GM19025 (cell line): ENCODE measurements at regions not wholly inside any gene's neighbourhood (a gene's known extent, or its start where the extent isn't known, plus 50 kb on each side); places are given as distances from the start of the nearest gene placed in this dataset.
"Not testable (repeated sequence)": the region's sequence is repeated elsewhere in the genome, so short reads cannot be mapped to it uniquely, and the experiment has no call there.

Source experiments
- ATAC-seq: cut with Tn5 transposase; IDR thresholded peaks from one replicate; pipeline ENCODE4 v1.9.1; 2021; ENCODE audit warnings: mild to moderate bottlenecking, low read depth, moderate library complexity; ENCODE audit not compliant: unreplicated experiment

DNA sequence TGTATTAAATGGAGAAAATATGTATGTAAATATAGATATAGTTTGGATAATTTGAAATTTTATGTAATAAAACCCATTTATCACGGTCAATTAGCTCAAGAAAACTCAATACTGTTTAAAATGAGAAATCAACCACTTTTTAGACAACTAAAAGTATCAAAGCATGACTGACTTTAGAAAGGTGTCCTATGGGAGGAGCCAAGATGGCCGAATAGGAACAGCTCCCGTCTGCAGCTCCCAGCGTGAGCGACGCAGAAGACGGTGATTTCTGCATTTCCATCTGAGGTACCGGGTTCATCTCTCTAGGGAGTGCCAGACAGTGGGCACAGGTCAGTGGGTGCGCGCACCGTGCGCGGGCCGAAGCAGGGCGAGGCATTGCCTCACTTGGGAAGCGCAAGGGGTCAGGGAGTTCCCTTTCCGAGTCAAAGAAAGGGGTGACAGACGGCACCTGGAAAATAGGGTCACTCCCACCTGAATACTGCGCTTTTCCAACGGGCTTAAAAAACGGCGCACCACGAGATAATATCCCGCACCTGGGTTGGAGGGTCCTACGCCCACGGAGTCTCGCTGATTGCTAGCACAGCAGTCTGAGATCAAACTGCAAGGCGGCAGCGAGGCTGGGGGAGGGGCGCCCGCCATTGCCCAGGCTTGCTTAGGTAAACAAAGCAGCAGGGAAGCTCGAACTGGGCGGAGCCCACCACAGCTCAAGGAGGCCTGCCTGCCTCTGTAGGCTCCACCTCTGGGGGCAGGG lies 182.8 kb upstream of the NECTIN3 start:
- ATAC-seq = not testable (repeated sequence)

DNA sequence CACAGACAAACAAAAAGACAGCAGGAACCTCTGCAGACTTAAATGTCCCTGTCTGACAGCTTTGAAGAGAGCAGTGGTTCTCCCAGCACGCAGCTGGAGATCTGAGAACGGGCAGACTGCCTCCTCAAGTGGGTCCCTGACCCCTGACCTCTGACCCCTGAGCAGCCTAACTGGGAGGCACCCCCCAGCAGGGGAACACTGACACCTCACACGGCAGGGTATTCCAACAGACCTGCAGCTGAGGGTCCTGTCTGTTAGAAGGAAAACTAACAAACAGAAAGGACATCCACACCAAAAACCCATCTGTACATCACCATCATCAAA lies 182.3 kb upstream of the NECTIN3 start:
- not testable (repeated sequence) for ATAC-seq

DNA sequence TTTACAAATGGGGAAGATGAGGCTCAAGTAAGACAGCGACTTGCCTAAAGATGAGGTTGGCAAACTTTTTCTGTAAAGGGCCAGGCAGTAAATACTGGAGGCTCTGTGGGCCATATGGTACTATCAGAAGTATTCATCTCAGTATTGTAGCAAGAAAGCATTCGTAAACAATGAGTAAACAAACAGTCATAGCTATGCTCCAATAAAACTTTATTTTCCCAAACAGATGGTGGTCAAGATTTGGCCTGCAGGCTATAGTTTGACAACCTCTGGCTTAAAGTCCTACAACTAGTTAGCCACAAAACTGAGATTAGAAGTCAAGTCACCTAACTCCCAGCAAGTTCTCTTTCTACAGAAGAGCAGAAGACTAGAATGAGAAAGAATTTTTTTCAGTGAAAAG lies 177.0 kb upstream of the NECTIN3 start:
- ATAC-seq = no peak

DNA sequence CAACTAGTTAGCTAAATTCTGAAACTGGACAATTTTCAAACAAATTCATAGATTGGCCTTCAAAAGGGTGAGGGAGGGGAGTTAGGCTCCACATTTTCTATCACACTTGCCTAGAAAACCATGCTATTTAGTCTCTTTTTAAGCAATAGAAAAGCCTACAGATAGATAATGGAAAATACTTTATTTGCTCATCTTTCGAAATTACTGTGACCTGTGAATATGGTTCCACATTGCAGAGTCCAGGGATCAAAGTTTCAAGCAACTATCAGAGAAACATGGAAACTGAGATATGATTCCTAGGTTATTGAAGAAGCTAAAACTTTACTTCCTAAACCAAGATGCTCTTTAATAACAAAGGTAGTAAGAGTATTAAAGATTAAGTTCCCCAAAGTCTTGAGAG lies 176.6 kb upstream of the NECTIN3 start:
- ATAC-seq = no peak

DNA sequence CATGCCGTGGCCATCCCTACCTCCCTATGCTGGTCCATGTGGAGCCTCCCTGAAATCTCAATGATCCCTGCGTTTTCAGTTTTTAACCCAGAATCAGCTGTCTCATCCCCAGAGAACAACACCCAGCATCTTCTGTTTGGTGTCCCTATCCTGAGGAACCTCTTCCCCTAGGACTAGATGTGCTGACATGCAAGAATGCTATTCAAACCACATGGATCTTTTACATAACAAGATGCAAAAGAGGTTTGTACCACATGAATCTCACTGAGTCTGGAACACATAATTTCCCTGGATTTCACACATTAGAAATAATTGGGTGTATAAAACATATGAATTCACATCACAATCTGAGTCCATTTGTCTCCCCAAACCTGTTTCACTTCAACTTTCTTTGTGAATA lies 174.6 kb upstream of the NECTIN3 start:
- no peak for ATAC-seq

DNA sequence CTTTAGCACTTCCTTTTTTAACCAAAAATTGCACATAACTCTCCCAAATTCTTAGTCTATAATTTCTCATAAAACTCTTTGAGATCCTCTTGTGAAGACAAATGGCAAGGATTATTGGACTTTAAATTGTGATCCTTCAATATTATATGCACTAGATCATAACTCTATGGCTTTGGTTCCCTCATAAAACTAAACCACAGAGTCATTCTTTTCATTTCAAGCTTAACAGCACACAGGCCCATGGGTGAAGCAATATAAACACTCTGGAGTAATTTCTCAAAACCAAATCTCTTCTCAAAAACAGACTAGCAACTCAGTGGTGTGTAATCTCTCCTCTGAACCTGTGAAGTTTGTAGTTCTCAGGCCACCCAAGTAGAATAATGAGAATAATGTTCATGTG lies 171.0 kb upstream of the NECTIN3 start:
- ATAC-seq = no peak

DNA sequence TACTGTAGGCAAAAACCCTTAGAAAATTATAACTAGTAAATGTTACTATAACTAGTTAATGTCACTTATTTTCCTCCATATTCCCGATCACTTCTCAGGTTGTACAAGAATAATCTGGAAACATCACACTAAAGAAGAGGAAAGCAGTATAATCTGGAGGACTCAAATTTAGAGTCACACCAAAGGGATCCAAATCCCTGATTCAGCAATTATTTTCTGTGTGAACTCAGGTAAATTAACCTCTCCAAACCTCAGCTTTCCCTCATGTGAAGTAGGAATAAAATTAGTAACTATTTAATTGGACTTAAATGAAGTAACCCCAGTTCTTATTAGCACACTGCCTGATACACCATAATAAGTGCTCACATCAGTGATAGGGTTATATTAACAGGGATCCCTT lies 170.1 kb upstream of the NECTIN3 start:
- no peak for ATAC-seq

DNA sequence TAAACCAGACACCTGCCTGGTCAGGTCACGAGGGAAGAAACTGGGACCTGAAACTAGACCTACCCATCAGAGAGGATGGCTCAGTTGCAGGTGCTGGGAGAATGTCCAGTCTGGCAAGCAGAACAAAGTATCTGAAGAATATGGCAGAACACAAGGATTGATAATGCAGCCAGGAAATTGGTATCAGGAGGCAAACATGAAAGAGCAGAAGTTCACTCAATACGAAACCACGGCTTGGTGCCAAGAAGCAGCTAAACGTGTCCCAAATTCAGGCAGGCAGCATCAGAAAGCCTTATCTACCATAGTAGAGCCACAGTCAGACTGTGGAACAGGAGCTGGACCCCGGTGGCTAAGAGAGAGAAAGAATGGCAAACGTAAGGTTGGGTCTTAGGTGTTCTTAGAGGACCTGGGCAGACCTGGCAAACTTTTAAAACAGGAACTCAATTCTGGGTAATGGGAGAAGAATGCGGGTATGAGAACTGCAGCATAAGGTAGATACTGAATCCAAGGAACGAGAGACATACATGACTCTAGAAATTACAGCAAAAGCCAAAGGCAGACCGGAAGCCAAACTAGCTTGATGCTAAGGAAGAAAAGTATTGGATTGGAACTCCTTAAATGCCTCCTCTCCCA lies 169.0 kb upstream of the NECTIN3 start:
- no peak for ATAC-seq

DNA sequence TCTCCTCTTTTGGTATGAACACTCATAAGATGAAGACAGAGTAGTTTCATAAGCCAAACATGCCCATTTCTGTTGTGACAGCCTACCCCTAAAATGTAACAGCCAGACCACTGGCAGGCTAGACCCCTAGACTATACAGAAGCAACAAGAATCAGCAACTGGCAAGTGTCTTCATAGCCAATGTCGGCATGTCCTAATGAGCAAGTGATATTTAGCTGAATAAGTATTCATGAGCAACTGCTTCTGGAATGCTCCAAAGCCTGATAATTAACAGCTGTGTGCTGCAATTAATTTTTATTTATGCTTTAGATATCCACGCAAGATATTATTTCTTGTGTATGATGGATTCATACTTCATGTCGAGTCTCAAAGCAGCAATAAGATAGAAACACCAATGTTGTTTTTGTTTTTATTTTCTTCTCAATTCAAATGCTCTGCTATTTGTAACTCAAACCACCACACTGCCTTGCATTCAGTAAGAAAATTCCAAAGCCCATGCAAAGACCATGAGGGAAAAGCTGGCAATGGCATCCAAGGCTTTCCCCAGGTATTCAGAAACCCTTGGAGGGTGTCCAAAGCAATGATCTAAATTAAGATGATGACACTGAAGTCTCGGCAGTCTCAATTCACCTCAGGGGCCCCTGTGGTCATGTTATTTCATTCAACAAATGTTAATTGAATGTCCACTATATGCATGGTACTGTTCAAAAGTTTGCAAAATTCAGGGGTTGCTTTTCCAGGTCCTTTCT lies 167.7 kb upstream of the NECTIN3 start:
- ATAC-seq = no peak

DNA sequence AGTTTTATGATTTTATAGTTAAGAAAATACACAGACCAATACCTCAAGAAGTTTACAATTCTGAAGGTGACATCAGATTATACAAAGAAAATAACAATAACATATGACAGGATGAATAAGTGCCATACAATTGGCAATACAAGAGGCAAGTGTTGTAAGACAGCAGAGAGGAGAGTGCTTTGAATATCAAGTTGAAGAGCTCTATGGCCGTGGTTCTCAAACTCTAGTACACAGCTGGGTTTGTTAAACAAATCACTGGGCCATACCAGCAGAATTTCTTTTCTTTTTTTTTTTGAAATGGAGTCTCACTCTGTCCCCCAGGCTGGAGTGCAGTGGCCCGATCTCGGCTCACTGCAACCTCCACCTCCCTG lies 167.1 kb upstream of the NECTIN3 start:
- no peak for ATAC-seq

DNA sequence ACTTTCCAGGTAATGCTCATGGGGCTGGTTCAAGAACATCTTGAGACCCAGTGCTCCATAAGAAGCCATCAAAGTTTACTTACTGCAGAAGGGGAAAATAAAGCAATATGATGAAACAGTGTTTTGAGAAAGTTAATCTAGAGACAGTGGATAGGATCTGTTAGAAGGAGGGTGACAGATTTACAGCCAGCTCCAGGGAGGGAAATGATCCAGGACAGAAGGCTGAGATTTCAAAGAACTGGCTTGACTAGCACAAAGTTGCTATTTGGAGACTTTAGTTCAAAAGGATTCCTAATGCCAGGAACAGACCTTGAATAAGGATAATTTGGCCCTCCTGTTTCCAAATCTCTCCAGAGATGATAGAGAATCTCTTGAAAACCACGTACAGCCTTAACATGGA lies 166.5 kb upstream of the NECTIN3 start:
- no peak for ATAC-seq

DNA sequence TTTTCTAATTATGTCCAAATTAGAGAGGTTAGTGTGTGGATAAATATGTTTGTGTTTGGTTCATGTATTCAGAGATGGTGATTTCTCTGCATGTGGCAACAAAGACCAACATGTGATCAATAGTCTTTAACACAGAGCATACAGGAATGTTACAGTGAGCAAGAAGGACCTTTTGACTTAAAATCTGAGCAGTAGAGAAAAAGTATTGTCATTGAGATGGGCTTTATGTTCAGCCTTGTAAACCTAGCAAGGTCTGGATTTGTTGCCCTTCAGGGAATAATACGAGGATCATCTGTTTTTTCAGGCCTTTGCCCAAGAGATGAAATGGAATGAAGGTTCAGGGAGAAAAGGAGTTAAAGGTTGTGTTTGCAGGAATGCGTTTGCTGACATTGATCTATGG lies 161.8 kb upstream of the NECTIN3 start:
- no peak for ATAC-seq

DNA sequence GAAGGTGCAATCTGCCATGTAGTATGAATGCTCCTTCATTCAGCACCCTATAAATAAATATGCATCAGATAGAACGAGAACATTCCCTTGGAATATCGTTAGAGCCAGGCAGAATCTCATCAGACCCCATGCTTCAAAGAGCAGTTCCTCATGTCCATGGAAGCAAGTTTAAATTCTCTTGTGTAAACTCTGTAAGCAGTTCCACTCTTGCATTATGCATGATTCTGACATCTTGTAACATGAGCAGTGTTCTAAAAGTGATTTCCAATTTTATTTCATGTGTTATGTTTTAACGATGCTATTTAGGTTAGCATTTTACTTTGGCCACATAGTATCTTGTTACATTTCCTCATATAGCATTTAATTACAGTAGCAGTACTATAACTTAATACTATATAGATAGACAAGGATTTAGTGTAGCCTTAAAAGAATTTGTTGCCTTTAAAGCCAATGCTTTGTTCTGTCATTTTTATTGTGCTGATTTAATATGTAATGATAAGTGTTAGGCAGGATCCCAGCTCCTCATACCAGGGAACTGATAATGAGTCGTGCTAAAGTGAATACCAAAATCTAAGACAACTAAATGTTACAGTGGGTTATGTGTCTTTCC lies 161.2 kb upstream of the NECTIN3 start:
- no peak for ATAC-seq

DNA sequence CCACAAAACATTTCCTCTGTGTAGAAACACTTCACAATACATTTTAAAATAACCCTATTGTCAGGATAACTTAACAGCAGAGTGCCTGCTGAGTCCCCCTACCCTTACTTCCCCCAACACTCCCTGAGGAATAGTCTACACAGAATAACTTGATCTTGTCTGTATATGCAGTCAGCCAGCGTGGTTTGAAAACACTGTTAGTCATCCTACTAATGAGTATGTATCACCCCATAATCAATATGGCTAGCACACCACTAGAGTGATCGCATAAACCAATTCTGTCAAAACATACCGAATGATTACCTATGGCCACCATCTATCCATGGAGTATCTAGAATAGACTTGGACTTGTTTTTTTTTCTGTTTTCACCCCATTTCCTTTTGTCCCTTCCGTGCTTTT lies 152.7 kb upstream of the NECTIN3 start:
- no peak for ATAC-seq

DNA sequence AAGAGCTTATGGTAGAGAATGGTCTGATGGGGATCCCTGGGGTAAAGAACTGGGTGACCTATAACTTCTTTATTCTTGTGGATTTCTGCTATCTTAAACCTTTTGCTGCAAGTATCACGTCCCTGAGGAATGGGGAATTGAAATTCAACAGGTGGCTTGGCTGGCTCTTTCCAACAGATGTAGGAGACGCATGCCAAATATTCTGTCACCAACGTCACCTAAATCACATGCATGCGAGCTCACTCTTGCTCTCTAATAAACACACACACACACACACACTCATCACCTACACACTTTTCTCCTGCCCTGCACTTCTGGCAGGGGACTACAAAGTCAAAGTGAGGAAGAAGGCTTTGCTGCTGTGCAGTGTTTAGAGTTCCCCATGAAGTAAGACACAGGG lies 145.8 kb upstream of the NECTIN3 start:
- ATAC-seq = no peak

DNA sequence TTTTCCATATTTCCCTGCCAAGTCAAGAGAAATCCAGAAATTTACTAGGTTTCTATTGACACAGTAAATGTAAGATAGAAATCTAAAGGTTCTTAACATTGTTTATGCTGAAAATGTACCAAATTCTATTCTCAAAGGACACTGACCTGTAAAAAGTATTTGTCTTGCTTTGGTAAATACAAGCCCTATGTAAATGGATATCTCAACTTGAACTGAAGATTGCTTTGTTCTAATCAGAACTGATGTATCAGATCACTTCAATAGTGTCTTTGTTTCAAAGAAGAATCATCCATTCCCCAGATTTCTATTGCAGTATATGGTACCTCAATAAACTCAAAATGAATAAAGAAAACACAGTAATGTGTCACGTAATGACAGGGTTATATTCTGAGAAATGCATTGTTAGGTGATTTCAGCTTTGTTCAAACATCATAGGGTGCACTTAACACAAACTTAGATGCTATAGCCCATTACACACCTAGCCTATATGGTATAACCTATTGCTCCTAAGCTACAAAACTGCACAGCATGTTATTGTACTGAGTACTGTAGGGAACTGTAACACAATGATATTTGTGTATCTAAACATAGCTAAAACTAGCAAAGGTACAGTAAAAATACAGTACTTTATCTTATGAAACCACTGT lies 143.5 kb upstream of the NECTIN3 start:
- no peak for ATAC-seq

DNA sequence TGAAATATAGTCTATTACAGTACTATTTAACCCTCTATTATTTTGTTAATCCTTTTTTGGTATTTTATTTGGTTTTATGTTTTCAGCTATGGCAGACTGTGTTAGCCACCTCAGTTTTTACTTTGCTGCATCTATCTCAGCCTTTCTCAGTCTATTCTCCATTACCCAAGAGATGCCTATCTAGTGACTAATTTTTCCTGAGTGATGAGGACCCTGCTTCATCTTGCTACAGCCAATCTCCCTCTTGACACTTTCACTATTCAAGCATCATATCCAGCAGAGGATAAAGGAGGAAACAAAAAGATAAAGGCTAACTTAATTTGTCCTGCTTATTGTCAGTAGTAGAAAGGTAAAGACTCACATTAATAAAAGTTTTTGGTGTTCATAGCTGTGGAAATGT lies 141.8 kb upstream of the NECTIN3 start:
- ATAC-seq = no peak

DNA sequence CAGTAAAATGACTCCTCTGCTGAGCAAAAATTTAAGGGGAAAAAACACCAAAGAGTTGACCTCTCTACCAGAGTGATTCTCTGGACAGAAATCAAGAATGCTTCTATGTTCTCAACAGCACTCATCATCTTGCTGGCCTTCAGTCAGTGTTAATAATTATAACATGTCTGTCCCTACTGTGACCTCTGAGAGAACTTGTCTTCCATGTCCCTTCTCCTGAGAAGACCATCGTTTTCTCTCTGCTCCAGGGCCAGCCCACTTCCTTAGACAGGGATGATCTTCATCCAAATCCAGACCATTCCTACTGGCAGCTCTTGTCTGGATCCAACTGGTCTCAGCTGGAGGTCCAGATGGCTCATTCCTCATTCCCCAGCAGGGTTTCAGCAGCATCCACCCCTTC lies 139.0 kb upstream of the NECTIN3 start:
- ATAC-seq = no peak

DNA sequence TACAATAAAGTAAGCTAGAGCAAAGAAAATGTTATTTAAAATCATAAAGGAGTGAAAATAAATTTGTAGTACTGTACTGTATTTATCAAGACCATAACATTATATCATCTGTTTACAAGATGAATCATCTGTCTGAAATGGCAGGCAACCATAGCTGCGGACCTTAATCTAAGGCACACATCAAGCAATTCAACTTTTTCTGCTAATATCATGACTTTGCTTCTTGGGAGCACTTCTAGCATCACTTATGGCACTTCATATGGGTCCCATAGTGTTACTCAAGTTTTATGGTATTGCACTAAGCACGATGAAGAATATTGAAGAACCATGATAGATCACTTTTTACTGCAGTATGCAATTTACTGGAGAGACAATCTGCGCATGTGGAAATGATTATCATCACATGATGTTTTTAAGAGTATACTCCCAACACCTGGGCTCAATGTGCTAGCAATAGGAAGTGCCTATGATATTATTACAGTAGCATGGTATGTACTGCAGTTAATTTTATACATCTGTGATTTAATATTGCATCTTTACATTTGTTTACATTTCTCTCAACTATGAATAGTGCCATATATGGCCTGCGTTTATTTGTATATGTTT lies 137.7 kb upstream of the NECTIN3 start:
- no peak for ATAC-seq

DNA sequence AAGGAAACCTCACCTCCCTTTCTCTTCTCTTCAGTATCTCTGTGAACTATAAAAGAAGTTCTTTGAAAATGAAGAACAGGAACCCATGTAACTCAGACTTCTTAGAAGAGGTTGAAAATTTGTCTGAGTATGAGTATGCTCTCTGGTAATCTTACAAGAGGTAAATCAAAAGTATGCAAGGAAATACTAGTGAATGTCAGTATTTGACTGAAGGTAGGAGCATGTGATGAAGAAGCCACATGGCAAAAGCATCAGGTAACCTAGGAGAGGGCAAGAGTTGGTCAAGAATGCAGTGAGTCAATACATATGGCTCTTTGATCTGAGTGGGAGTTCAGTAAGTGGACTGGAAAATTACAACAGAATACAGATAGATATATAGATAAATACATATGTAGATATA lies 133.0 kb upstream of the NECTIN3 start:
- ATAC-seq = no peak

DNA sequence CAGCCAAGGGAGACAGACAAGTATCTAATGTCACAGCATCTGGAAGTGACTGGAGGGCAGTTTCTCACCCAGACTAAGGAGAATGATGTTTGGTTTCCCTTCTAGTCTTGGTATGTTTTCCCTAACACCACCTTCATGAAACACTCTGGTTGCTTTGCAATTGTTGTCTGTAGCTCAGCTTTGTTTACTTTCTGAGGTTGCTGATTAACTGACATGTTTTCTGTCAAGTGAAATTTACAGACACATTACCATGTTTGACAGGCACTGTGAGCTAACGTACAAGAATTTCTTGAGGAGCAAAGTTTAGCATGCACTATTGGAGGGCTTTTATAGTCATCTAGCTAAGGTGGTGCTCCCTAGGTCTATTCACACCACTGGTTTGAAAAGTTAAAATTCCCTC lies 131.6 kb upstream of the NECTIN3 start:
- ATAC-seq = no peak
